GM12892 (cell line): ENCODE measurements at regions not wholly inside any gene's neighbourhood (a gene's known extent, or its start where the extent isn't known, plus 50 kb on each side); places are given as distances from the start of the nearest gene placed in this dataset.

Experiments
- POLR2A ChIP-seq: IDR thresholded peaks from 2 replicates; pipeline ENCODE4 v1.6.1; 2011; ENCODE audit warnings: low read depth, low read length, control low read depth
- TAF1 ChIP-seq: IDR thresholded peaks from 2 replicates; pipeline ENCODE4 v1.6.1; 2011; ENCODE audit warnings: low read depth, mild to moderate bottlenecking, control low read depth, low read length, borderline replicate concordance

DNA sequence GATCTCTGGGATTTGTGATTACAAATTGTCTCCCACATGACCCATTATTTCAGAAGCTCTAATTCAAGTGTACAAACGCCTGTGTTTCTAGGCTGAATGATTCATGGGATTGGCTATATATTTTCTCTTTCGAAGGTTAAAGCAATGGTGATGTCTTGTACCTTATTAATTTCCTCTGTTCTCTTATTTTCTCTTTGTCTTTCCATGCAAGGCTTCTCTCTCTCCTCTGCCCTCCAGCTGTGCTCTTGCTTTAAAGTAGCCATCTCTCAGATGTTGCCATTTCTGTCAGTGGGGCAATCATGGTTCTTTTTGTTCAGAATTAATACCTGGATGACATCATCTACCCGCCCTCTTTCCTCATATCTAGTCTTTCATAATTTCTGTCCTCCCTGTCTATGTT, 184.3 kb upstream of the ATP10B start:
- TF ChIP-seq POLR2A (no peak), TAF1 (no peak)
